KOPT-K1 (cell line): ENCODE measurements at regions not wholly inside any gene's neighbourhood (a gene's known extent, or its start where the extent isn't known, plus 50 kb on each side); places are given as distances from the start of the nearest gene placed in this dataset.

Experiments used
- H3K27ac ChIP-seq: fragments of 200-600 bp; sonication (generic); 2 replicates; pipeline ENCODE4 v1.5.1; 2016; ENCODE audit warnings: antibody characterized with exemption, mild to moderate bottlenecking, low read depth, low read length; ENCODE audit not compliant: poor library complexity, severe bottlenecking
- H3K36me3 ChIP-seq: fragments of 200-600 bp; sonication (generic); 2 replicates; pipeline ENCODE4 v1.5.1; 2017; ENCODE audit warnings: antibody characterized with exemption, mild to moderate bottlenecking, low read length, moderate library complexity; ENCODE audit not compliant: insufficient read depth
- H3K9me3 ChIP-seq: fragments of 200-600 bp; sonication (generic); 2 replicates; pipeline ENCODE4 v1.5.1; 2017; ENCODE audit warnings: antibody characterized with exemption, low read length, mild to moderate bottlenecking; ENCODE audit not compliant: insufficient read depth, poor library complexity, severe bottlenecking

DNA sequence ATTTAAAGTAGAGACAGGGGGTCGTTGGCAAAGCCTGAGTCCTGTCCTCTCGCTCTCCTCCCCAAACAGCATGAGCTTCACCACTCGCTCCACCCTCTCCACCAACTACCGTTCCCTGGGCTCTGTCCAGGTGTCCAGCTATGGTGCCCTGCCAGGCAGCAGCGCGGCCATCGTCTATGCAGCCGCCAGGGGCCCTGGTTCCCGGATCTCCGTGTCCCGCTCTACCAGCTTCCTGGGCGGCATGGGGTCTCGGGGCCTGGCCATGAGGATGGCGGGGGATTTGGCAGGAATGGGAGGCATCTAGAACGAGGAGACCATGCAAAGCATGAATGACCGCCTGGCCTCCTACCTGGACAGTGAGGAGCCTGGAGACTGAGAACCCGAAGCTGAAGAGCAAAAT is 1117.2 kb upstream of the MIR17HG start:
- no peak overlapping the region for H3K27ac ChIP-seq
- H3K9me3 ChIP-seq: no peaks in the 10 kb centered on the region
- H3K36me3 ChIP-seq: no peaks in the 10 kb centered on the region

GRCh38 chr13:90232291-90232690 is 1115.2 kb upstream of the MIR17HG start:
- H3K27ac ChIP-seq: no peak overlapping the region
- H3K36me3 ChIP-seq: no peaks in the 10 kb centered on the region
- H3K9me3 ChIP-seq: no peaks in the 10 kb centered on the region

- Histone ChIP-seq H3K27ac (no peak overlapping the region), H3K36me3 (no peaks in the 10 kb centered on the region), H3K9me3 (no peaks in the 10 kb centered on the region)
Measured at GRCh38 chr13:90233933-90234672, 1113.4 kb upstream of the MIR17HG start.

DNA sequence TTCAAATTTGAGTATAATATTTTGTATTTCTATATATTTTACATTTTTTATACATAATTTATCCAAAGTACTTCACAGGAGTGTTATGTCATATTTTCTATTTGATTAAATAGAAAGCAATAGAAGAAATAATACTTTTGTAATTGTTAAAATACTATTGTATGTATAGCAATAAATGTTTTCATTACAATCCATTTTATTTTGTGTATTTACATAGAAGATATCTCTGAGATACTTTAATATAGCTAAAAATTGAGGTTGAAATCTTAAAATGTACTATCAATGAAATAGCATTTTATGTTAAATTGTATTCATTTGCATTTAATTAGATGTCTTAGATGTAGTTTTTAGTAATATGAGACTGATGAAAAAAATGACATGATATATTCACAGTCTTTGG is 1109.6 kb upstream of the MIR17HG start:
- no peaks in the 10 kb centered on the region for H3K36me3 ChIP-seq
- no peak overlapping the region for H3K27ac ChIP-seq
- H3K9me3 ChIP-seq: no peaks in the 10 kb centered on the region

DNA sequence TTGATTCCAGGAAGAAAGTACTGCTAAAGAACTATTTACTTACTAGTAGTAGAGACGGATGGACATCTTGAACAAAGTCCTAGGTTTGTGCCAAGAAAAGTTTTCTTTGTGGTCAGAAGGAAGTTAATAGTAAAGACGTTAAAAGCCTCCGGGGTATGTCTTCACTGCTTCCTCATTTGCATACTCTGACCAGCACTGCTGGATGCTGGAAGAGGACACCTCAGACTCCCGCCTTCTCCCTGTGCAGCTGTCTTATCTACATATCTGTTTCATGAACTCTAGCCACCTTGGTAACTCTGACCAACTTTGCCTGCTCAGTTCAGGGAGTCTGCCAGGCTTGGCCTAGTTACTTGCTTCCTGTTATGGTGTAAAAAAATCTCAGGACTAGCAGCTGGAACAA is 1109.1 kb upstream of the MIR17HG start:
- Histone ChIP-seq H3K9me3 (no peaks in the 10 kb centered on the region), H3K27ac (no peak overlapping the region), H3K36me3 (no peaks in the 10 kb centered on the region)

GRCh38 chr13:90239130-90239529 is 1108.4 kb upstream of the MIR17HG start:
- Histone ChIP-seq H3K36me3 (no peaks in the 10 kb centered on the region), H3K27ac (no peak overlapping the region), H3K9me3 (no peaks in the 10 kb centered on the region)

- Histone ChIP-seq H3K36me3 (no peaks in the 10 kb centered on the region), H3K9me3 (no peaks in the 10 kb centered on the region)
Measured at GRCh38 chr13:90246005-90246404, 1101.5 kb upstream of the MIR17HG start.

GRCh38 chr13:90246687-90247345 is 1100.7 kb upstream of the MIR17HG start:
- no peaks in the 10 kb centered on the region for H3K9me3 ChIP-seq
- no peak overlapping the region for H3K27ac ChIP-seq
- no peaks in the 10 kb centered on the region for H3K36me3 ChIP-seq

More at GRCh38 chr13:90246005-90246404, 1101.5 kb upstream of the MIR17HG start:
- H3K27ac ChIP-seq: no peak overlapping the region

GRCh38 chr13:90253806-90254205 is 1093.7 kb upstream of the MIR17HG start:
- no peaks in the 10 kb centered on the region for H3K9me3 ChIP-seq
- no peaks in the 10 kb centered on the region for H3K36me3 ChIP-seq
- no peak overlapping the region for H3K27ac ChIP-seq

DNA sequence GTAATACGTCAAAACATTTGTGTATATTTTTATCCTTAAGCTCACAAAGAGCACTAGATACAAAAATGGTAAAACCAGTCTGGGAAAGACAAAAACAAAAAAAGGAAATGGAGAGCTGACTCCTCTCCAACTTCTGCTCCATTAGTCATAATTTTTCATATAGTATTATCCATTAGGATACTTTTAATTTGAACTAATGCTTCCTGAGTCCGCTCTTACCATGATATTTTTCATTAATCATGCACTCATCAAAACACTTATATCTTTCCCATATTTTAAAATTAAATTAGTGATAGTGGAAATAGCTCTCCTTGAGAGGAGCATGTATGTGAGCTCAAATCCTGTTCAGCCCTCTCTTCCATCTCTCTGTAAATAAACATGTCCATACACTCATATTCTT is 1093.0 kb upstream of the MIR17HG start:
- no peaks in the 10 kb centered on the region for H3K9me3 ChIP-seq
- no peak overlapping the region for H3K27ac ChIP-seq
- no peaks in the 10 kb centered on the region for H3K36me3 ChIP-seq

DNA sequence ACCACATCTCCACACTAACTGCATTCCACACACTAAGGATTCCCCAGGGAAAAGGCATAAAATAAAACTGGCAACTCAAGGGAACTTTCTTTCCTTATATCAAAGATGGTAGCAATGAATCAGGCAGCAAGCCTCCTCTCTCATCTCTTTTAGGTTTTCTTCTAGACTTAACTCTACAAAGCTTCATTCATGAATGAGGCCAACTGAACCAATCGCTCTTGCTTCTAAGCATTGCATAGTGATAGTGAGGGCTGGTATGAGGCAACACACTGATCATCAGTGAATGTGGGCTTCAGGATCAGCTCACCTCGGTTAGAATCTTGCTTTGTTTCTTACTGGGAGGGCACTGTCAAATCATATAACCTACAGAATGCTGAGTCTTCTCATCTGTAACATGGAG is 1090.7 kb upstream of the MIR17HG start:
- H3K27ac ChIP-seq: no peak overlapping the region
- no peaks in the 10 kb centered on the region for H3K36me3 ChIP-seq
- no peaks in the 10 kb centered on the region for H3K9me3 ChIP-seq

DNA sequence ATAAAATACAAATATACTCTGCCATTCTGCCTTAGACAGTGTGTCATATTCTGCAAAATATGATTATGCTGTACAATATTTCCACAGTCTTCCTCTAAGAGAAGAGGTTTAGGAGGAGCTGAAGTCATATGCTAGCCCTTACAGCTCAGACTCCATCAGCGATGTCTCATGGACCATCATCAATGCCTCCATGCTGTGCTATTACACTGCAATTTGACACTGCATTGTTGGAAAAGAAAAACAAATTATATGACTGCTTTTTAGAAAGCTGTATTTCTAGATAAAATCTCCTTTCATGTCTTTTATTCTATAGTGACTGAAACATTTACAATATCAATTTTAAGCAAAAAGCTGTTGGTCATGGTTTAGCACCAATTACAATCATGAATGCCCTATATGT is 1089.4 kb upstream of the MIR17HG start:
- Histone ChIP-seq H3K27ac (no peak overlapping the region), H3K9me3 (no peaks in the 10 kb centered on the region), H3K36me3 (no peaks in the 10 kb centered on the region)

GRCh38 chr13:90261343-90261742 is 1086.1 kb upstream of the MIR17HG start:
- Histone ChIP-seq H3K27ac (no peak overlapping the region), H3K9me3 (no peaks in the 10 kb centered on the region), H3K36me3 (no peaks in the 10 kb centered on the region)

GRCh38 chr13:90270226-90270625 is 1077.3 kb upstream of the MIR17HG start:
- Histone ChIP-seq H3K27ac (no peak overlapping the region), H3K36me3 (no peaks in the 10 kb centered on the region), H3K9me3 (no peaks in the 10 kb centered on the region)

DNA sequence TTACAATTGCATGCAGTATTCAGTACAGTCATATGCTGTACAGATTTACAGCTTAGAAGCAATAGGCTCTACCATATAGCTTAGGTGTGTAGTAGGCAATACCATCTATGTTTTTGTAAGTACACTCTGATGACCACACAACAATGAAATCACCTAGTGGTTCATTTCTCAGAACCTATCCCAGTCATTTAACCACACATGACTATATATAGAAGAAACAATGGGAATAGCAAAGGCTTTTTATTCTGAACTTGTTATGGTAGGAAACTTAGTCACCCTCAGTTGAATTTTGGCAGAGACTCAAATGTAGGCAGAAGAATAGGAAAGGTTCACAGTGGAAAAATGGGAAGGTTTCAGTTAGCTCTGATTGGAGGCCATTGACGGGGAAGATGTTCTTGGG is 1075.1 kb upstream of the MIR17HG start:
- Histone ChIP-seq H3K27ac (no peak overlapping the region), H3K9me3 (no peaks in the 10 kb centered on the region), H3K36me3 (no peaks in the 10 kb centered on the region)

DNA sequence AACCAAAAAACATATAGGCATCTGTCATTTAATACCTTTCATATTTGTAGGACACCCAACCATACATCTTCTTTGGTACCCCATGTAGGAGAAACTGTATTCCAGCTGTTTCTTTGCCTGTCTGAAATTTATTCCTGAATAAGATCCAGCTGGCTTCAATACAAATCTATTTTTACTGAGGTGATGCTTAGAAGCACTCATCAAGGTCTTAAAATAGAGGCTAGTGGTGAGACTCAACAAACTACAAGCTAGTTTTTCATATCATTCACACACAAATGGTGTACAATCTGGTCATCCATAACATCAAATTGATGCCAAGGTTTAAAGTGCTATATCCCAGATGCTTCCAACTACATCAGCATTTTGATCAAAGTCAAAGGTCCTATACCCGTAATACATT is 1071.3 kb upstream of the MIR17HG start:
- Histone ChIP-seq H3K9me3 (no peaks in the 10 kb centered on the region), H3K36me3 (no peaks in the 10 kb centered on the region), H3K27ac (no peak overlapping the region)
